ENCODE measurements at regions not wholly inside any gene's neighbourhood (a gene's known extent, or its start where the extent isn't known, plus 50 kb on each side); places are given as distances from the start of the nearest gene placed in this dataset.

DNA sequence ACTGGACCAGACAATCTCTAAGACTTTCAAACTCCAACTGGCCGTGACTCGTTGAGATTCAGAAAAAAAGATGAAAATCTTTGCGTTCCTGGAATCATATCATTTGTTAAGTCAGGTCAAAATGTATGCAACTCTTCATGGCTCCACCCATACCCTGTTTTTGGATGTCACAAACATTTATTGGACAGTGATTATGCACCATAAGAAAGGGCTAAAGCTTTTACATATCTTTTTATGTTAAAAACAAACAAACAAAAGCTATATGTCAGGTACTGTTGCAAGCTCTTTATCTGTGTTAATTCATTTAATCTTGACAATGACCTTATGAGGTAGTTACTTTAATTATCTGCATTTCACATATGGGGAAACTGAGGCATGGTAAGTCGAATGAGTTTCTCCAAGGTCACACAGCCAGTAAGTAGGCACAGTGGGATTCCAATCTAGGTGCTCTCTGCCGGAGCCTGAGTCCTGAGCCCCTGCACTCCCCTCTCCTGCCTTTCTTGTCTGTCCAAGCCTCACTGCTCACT is 145.7 kb upstream of the MYCN start:
- Histone ChIP-seq H2AFZ (no peak overlapping the region), H3K27ac (ENCODE audit: low read depth) (no peak overlapping the region), H3K4me2 (no peak overlapping the region), H3K4me1 (ENCODE audit: insufficient read depth) (peaks cover 6% of the 10 kb centered on the region; the same call in 1 of the 2 replicates), H3K4me3 (no peak overlapping the region), H3K9me2 (ENCODE audit: insufficient read depth) (0 out of 2 replicates have a peak, but pooled peaks cover 7% of the 10 kb centered on the region), H3K27me3 (ENCODE audit: insufficient read depth) (no peaks in the 10 kb centered on the region), H3F3A (replicated peaks; ENCODE audit: low read depth) (no peaks in the 10 kb centered on the region), H3K79me2 (replicated peaks; ENCODE audit: insufficient read depth) (no peaks in the 10 kb centered on the region), H4K20me1 (replicated peaks; ENCODE audit: insufficient read depth) (no peaks in the 10 kb centered on the region), H3K36me3 (ENCODE audit: insufficient read depth) (no peaks in the 10 kb centered on the region)
- Mint-ChIP-seq H3K36me3 (ENCODE audit: low read depth) (no peaks in the 10 kb centered on the region), H3K4me1 (peaks cover 9% of the 10 kb centered on the region; the same call in 2 of the 3 replicates), H3K27ac (no peak overlapping the region), H3K27me3 (ENCODE audit: insufficient read depth, low read depth, poor library complexity) (peaks cover 5% of the 10 kb centered on the region), H3K9me3 (no peaks in the 10 kb centered on the region), H3K4me3 (no peak overlapping the region)
- no peak for TF ChIP-seq ZNF114 (CRISPR knock-in tag; IDR thresholded peaks at IDR 0.05)
- TF ChIP-seq, protein P1, sequence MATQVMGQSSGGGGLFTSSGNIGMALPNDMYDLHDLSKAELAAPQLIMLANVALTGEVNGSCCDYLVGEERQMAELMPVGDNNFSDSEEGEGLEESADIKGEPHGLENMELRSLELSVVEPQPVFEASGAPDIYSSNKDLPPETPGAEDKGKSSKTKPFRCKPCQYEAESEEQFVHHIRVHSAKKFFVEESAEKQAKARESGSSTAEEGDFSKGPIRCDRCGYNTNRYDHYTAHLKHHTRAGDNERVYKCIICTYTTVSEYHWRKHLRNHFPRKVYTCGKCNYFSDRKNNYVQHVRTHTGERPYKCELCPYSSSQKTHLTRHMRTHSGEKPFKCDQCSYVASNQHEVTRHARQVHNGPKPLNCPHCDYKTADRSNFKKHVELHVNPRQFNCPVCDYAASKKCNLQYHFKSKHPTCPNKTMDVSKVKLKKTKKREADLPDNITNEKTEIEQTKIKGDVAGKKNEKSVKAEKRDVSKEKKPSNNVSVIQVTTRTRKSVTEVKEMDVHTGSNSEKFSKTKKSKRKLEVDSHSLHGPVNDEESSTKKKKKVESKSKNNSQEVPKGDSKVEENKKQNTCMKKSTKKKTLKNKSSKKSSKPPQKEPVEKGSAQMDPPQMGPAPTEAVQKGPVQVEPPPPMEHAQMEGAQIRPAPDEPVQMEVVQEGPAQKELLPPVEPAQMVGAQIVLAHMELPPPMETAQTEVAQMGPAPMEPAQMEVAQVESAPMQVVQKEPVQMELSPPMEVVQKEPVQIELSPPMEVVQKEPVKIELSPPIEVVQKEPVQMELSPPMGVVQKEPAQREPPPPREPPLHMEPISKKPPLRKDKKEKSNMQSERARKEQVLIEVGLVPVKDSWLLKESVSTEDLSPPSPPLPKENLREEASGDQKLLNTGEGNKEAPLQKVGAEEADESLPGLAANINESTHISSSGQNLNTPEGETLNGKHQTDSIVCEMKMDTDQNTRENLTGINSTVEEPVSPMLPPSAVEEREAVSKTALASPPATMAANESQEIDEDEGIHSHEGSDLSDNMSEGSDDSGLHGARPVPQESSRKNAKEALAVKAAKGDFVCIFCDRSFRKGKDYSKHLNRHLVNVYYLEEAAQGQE (IDR thresholded peaks at IDR 0.05; ENCODE audit: unreplicated experiment) = no peak
- no peak for TF ChIP-seq POLR2AphosphoS5 (IDR thresholded peaks at IDR 0.05; ENCODE audit: low read depth)
- TF ChIP-seq STAT1 (IDR thresholded peaks at IDR 0.05; ENCODE audit: unreplicated experiment) = no peak
- TF ChIP-seq JUNB (IDR thresholded peaks at IDR 0.05; ENCODE audit: unreplicated experiment) = no peak
- no peak for TF ChIP-seq EZH2 (IDR thresholded peaks at IDR 0.05; ENCODE audit: low read depth, unreplicated experiment)
- TF ChIP-seq EZH2phosphoT487 (IDR thresholded peaks at IDR 0.05; ENCODE audit: unreplicated experiment) = no peak
- TF ChIP-seq, protein P2, sequence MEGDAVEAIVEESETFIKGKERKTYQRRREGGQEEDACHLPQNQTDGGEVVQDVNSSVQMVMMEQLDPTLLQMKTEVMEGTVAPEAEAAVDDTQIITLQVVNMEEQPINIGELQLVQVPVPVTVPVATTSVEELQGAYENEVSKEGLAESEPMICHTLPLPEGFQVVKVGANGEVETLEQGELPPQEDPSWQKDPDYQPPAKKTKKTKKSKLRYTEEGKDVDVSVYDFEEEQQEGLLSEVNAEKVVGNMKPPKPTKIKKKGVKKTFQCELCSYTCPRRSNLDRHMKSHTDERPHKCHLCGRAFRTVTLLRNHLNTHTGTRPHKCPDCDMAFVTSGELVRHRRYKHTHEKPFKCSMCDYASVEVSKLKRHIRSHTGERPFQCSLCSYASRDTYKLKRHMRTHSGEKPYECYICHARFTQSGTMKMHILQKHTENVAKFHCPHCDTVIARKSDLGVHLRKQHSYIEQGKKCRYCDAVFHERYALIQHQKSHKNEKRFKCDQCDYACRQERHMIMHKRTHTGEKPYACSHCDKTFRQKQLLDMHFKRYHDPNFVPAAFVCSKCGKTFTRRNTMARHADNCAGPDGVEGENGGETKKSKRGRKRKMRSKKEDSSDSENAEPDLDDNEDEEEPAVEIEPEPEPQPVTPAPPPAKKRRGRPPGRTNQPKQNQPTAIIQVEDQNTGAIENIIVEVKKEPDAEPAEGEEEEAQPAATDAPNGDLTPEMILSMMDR (conservative IDR thresholded peaks at IDR 0.05; ENCODE audit: low read depth in 2 of 2) = no peak
- TF ChIP-seq, protein P3, sequence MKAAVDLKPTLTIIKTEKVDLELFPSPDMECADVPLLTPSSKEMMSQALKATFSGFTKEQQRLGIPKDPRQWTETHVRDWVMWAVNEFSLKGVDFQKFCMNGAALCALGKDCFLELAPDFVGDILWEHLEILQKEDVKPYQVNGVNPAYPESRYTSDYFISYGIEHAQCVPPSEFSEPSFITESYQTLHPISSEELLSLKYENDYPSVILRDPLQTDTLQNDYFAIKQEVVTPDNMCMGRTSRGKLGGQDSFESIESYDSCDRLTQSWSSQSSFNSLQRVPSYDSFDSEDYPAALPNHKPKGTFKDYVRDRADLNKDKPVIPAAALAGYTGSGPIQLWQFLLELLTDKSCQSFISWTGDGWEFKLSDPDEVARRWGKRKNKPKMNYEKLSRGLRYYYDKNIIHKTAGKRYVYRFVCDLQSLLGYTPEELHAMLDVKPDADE (IDR thresholded peaks at IDR 0.05) = no peak
- DNase-seq (ENCODE audit: low spot score) (no peak), ATAC-seq (no peak)

DNA sequence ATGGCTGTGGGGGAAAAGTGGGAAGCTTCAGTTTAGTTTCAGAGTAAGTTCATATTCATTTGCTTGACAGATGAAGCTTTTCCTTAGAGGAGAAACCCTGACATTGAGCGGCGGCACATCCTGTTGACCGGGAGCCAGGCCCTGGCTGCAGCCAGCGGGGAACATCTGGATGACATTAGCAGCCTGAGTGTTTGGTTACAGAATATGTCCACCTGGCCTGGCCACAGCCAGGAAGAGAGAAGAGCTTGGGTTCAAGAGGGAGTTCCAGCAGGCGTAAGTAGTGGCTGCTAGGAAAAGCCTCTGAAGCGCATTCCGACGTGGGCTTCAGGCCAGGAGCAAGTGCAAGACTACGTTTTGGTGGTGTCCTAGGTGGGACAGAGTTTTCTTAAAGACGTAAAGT is 144.9 kb upstream of the MYCN start:
- no peak overlapping the region for H3K27ac Mint-ChIP-seq
- H3K36me3 Mint-ChIP-seq (ENCODE audit: low read depth) = no peaks in the 10 kb centered on the region
- no peak overlapping the region for H3K4me3 ChIP-seq
- no peaks in the 10 kb centered on the region for H4K20me1 ChIP-seq (replicated peaks; ENCODE audit: insufficient read depth)
- H3K79me2 ChIP-seq (replicated peaks; ENCODE audit: insufficient read depth) = no peaks in the 10 kb centered on the region
- DNase-seq (ENCODE audit: low spot score) (no peak), ATAC-seq (no peak)
- H3K36me3 ChIP-seq (ENCODE audit: insufficient read depth) = no peaks in the 10 kb centered on the region
- H3K4me1 ChIP-seq (ENCODE audit: insufficient read depth) = peaks cover 6% of the 10 kb centered on the region; the same call in 1 of the 2 replicates
- peaks cover 10% of the 10 kb centered on the region; the same call in 2 of the 3 replicates for H3K4me1 Mint-ChIP-seq
- H3K27me3 Mint-ChIP-seq (ENCODE audit: insufficient read depth, low read depth, poor library complexity) = peaks cover 6% of the 10 kb centered on the region
- no peaks in the 10 kb centered on the region for H3K27me3 ChIP-seq (ENCODE audit: insufficient read depth)
- no peak overlapping the region for H2AFZ ChIP-seq
- TF ChIP-seq ZNF114 (CRISPR knock-in tag; IDR thresholded peaks at IDR 0.05) (no peak), EZH2 (IDR thresholded peaks at IDR 0.05; ENCODE audit: low read depth, unreplicated experiment) (no peak), NANOG (IDR thresholded peaks at IDR 0.05; ENCODE audit: borderline replicate concordance) (no peak), ZNF331 (CRISPR knock-in tag; IDR thresholded peaks at IDR 0.05; ENCODE audit: low read depth) (no peak), POLR2AphosphoS5 (IDR thresholded peaks at IDR 0.05; ENCODE audit: low read depth) (no peak), JUNB (IDR thresholded peaks at IDR 0.05; ENCODE audit: unreplicated experiment) (no peak)
- TF ChIP-seq, protein P3 (IDR thresholded peaks at IDR 0.05) = no peak
- TF ChIP-seq, protein P2 (conservative IDR thresholded peaks at IDR 0.05; ENCODE audit: low read depth in 2 of 2) = no peak
- H3K9me3 Mint-ChIP-seq = no peaks in the 10 kb centered on the region
- H3F3A ChIP-seq (replicated peaks; ENCODE audit: low read depth) = no peaks in the 10 kb centered on the region
- 0 out of 2 replicates have a peak, but pooled peaks cover 7% of the 10 kb centered on the region for H3K9me2 ChIP-seq (ENCODE audit: insufficient read depth)
- H3K27ac ChIP-seq (ENCODE audit: low read depth) = no peak overlapping the region
- H3K4me2 ChIP-seq = no peak overlapping the region
- no peak overlapping the region for H3K4me3 Mint-ChIP-seq

All from GM23338 (cell line).